Breast epithelium (tissue), 4 donors: ENCODE measurements at regions not wholly inside any gene's neighbourhood (a gene's known extent, or its start where the extent isn't known, plus 50 kb on each side); places are given as distances from the start of the nearest gene placed in this dataset.

Experiments
- DNase-seq, 2 donors: peaks; one replicate each; pipeline ENCODE4 v3.0.0-alpha.2; 2019; ENCODE audit warnings: low spot score in 2 of 2
- H3K27ac ChIP-seq, 2 donors: fragments of 200-600 bp; sonication (generic) in 1 of 2; one replicate each; pipeline ENCODE4 v1.5.1; 2016 to 2019; ENCODE audit warnings: mild to moderate bottlenecking in 1 of 2
- H3K27me3 ChIP-seq, 2 donors: fragments of 200-600 bp; sonication (generic) in 1 of 2; one replicate each; pipeline versions ENCODE4 v1.5.1 to v1.6.0; 2017 to 2019; ENCODE audit warnings: control low read depth in 1 of 2, mild to moderate bottlenecking in 1 of 2
- H3K36me3 ChIP-seq: fragments of 200-600 bp; one replicate; pipeline ENCODE4 v1.5.1; 2019
- H3K4me1 ChIP-seq, 2 donors: fragments of 200-600 bp; sonication (generic); one replicate each; pipeline ENCODE4 v1.5.1; 2016 to 2019; ENCODE audit warnings: control low read depth in 1 of 2
- H3K4me3 ChIP-seq, 3 donors: fragments of 200-600 bp; sonication (generic); 1 replicate in 2 of 3; 2 replicates in 1 of 3; pipeline ENCODE4 v1.5.1; 2016 to 2019; ENCODE audit warnings: mild to moderate bottlenecking in 3 of 3, moderate library complexity in 2 of 3
- H3K9me3 ChIP-seq, 2 donors: fragments of 200-600 bp; sonication (generic) in 1 of 2; one replicate each; pipeline ENCODE4 v1.5.1; 2016 to 2019; ENCODE audit warnings: control low read depth in 1 of 2
- POLR2A ChIP-seq: fragments of 450-650 bp; IDR thresholded peaks from one replicate; pipeline ENCODE4 v1.6.1; 2016; ENCODE audit warnings: antibody characterized with exemption, mild to moderate bottlenecking, moderate library complexity
- POLR2AphosphoS5 ChIP-seq, 3 donors: sonication (generic); formaldehyde crosslinking; IDR thresholded peaks; one replicate each; pipeline ENCODE4 v1.6.1; 2017; ENCODE audit warnings: antibody characterized with exemption in 3 of 3
- intact Hi-C: fragments of 100-400 bp; cut with DNase I; formaldehyde crosslinking; loops from one replicate; pipeline ENCODE4 v1.15.1; 2023; ENCODE audit warnings: low total_unique reads
- TF ChIP-seq, protein P1 (sequence below), 3 donors: fragments of 450-650 bp; IDR thresholded peaks; one replicate each; pipeline ENCODE4 v1.5.1; 2016 to 2017; ENCODE audit warnings: antibody characterized with exemption in 3 of 3, mild to moderate bottlenecking in 3 of 3, moderate library complexity in 3 of 3

DNA sequence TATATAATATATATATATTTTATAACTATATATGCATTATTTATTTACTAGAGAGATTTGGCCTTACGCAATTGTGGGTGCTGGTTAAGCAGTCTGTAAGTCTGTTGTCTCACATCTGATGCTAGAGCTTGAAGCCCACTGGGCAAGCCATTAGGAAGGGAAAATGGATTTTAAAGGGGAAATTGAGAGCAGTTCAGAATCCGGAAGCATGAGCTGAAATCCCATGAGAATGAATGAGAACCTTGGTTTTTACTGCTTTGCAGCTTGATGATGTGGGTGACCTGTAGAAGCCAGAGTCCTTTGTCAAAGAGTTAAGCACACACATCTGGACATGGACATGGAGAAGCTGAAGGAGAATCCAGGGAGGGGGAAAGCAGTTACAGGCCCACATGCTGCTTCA lies 220.8 kb upstream of the DAB1 start:
- Histone ChIP-seq H3K9me3 (no peaks in the 10 kb centered on the region), H3K27ac (no peak overlapping the region), H3K4me1 (no peaks in the 10 kb centered on the region), H3K4me3 (no peak overlapping the region), H3K27me3 (no peaks in the 10 kb centered on the region), H3K36me3 (no peaks in the 10 kb centered on the region)
- DNase-seq = no peak
- TF ChIP-seq POLR2A (no peak), POLR2AphosphoS5 (IDR thresholded peaks at IDR 0.05) (no peak)
- TF ChIP-seq, protein P1, sequence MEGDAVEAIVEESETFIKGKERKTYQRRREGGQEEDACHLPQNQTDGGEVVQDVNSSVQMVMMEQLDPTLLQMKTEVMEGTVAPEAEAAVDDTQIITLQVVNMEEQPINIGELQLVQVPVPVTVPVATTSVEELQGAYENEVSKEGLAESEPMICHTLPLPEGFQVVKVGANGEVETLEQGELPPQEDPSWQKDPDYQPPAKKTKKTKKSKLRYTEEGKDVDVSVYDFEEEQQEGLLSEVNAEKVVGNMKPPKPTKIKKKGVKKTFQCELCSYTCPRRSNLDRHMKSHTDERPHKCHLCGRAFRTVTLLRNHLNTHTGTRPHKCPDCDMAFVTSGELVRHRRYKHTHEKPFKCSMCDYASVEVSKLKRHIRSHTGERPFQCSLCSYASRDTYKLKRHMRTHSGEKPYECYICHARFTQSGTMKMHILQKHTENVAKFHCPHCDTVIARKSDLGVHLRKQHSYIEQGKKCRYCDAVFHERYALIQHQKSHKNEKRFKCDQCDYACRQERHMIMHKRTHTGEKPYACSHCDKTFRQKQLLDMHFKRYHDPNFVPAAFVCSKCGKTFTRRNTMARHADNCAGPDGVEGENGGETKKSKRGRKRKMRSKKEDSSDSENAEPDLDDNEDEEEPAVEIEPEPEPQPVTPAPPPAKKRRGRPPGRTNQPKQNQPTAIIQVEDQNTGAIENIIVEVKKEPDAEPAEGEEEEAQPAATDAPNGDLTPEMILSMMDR (IDR thresholded peaks at IDR 0.05) = no peak
- intact Hi-C loops = no loop called here

DNA sequence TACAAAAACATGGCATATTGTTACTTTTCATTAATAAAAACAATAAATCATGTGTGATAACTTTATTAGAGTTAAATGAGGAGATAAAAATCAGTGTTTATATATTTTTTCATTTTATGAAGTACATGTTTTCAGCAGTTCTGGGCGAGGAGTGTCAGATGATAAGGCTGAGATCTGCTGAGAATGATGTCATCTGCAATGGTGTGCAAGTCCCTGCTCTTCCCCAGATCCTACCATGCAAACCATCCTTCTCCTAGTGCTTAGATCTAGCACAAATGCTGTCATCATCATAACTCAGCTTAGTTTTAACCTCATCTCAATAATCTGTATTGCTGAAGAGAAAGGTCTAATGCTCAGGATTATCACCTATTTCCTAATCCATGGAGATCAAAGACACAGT lies 214.4 kb upstream of the DAB1 start:
- Histone ChIP-seq H3K27me3 (no peaks in the 10 kb centered on the region), H3K4me3 (no peak overlapping the region), H3K9me3 (no peaks in the 10 kb centered on the region), H3K4me1 (no peaks in the 10 kb centered on the region), H3K27ac (no peak overlapping the region), H3K36me3 (no peaks in the 10 kb centered on the region)
- DNase-seq = no peak
- TF ChIP-seq POLR2AphosphoS5 (IDR thresholded peaks at IDR 0.05) (no peak), POLR2A (no peak)
- TF ChIP-seq, protein P1 (IDR thresholded peaks at IDR 0.05) = no peak
- intact Hi-C loops = no loop called here

DNA sequence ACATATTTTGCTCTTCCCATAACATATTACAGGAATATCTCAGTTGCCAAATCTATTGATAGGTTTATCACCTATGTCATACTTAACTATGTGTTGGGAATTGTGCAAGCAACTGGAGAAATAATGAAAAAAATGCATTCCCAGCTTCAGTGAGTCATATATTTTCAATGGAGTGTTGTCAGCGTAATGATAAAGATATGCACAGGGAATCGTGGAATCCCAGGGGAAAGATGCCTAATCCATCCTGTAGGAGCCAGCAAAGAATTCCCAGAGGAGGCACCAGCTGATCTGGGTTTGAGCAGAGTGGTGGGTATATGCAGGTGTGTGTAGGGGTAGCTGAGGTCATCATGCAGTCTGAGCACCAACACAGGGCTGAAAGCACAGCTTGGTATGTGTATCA lies 213.3 kb upstream of the DAB1 start:
- H3K27me3 ChIP-seq = no peaks in the 10 kb centered on the region
- no peaks in the 10 kb centered on the region for H3K4me1 ChIP-seq
- no peak overlapping the region for H3K4me3 ChIP-seq
- DNase-seq = no peak
- H3K27ac ChIP-seq = no peak overlapping the region
- intact Hi-C loops = no loop called here
- no peaks in the 10 kb centered on the region for H3K9me3 ChIP-seq
- no peaks in the 10 kb centered on the region for H3K36me3 ChIP-seq
- TF ChIP-seq POLR2A (no peak), POLR2AphosphoS5 (IDR thresholded peaks at IDR 0.05) (no peak)
- TF ChIP-seq, protein P1 (IDR thresholded peaks at IDR 0.05) = no peak

DNA sequence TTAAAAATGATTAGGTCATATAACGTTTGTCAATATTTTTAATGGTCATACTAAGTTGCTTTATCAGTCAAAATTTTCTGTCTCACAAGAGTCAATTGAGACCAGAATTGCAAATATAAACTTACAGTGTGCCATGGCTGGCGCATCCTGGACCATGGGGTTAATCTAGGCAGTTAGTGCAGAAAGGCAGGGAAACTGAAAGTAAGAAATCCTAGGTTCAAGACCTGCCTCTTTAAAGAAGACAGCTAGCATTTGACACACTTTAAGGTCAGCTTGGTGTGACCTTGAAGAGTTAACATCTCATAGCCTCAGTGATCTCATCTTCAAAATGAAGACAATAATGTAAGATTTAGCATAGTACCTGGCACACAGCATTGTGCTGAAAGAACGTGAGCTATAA lies 210.0 kb upstream of the DAB1 start:
- no peaks in the 10 kb centered on the region for H3K36me3 ChIP-seq
- TF ChIP-seq POLR2A (no peak), POLR2AphosphoS5 (IDR thresholded peaks at IDR 0.05) (no peak)
- TF ChIP-seq, protein P1 (IDR thresholded peaks at IDR 0.05) = no peak
- DNase-seq = no peak
- no peaks in the 10 kb centered on the region for H3K27me3 ChIP-seq
- intact Hi-C loops = no loop called here
- H3K9me3 ChIP-seq = no peaks in the 10 kb centered on the region
- H3K4me1 ChIP-seq = no peaks in the 10 kb centered on the region
- no peak overlapping the region for H3K4me3 ChIP-seq
- H3K27ac ChIP-seq = no peak overlapping the region

DNA sequence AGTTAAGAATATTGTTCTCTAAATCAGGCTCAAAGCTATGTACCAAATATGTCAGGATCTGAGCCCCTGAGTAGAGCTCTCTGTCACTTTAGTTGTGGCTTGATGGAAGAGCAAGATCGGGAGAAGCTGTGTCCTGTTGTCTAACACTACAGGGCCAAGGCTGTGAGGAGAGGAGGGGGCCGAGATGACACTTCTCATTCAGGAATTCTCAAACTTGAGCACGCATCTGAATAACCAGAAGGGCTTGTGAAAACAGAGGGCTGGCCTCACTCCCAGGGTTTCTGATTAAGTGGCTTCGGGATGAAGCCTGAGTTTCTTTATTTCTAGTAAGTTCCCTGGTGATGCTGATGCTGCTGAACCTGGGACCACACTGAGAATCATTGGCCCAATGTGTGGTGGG lies 209.2 kb upstream of the DAB1 start:
- Histone ChIP-seq H3K27me3 (no peaks in the 10 kb centered on the region), H3K27ac (no peak overlapping the region), H3K4me1 (no peaks in the 10 kb centered on the region), H3K4me3 (no peak overlapping the region), H3K9me3 (no peaks in the 10 kb centered on the region), H3K36me3 (no peaks in the 10 kb centered on the region)
- intact Hi-C loops = no loop called here
- no peak for DNase-seq
- TF ChIP-seq, protein P1 (IDR thresholded peaks at IDR 0.05) = no peak
- TF ChIP-seq POLR2AphosphoS5 (IDR thresholded peaks at IDR 0.05) (no peak), POLR2A (no peak)
